GM19468 (cell line): ENCODE measurements at regions not wholly inside any gene's neighbourhood (a gene's known extent, or its start where the extent isn't known, plus 50 kb on each side); places are given as distances from the start of the nearest gene placed in this dataset.

Experiments
- ATAC-seq: cut with Tn5 transposase; IDR thresholded peaks from one replicate; pipeline ENCODE4 v1.9.1; 2021; ENCODE audit warnings: mild to moderate bottlenecking, moderate library complexity, moderate number of reproducible peaks; ENCODE audit not compliant: unreplicated experiment; ENCODE audit errors: extremely low read depth

DNA sequence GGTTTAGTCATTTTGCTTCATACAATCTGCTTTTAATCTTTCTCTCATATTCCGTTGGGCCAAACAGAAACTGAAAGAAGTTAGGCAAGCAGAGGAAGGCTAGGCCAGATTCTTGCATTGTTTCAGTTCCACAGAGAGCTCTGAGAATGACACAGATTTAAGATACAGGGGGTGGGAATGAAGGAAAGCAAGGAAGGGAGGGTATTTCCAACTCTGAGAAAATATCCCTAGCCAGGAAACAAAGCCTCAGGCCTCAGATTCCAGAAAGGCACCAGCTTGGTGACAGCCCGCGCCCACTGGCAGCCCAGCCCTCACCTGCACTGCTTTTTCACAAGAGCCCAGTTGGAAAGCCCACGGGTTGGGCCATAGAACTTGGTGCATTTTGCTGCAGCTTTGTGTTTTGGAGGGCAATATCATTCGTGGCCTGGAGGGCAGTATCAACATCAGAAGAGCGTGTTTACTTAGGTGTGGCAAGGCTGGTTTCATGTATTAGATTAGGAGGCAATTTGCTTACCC lies 63.5 kb downstream of the ENC1 start:
- peak; percentile 44 for ATAC-seq

DNA sequence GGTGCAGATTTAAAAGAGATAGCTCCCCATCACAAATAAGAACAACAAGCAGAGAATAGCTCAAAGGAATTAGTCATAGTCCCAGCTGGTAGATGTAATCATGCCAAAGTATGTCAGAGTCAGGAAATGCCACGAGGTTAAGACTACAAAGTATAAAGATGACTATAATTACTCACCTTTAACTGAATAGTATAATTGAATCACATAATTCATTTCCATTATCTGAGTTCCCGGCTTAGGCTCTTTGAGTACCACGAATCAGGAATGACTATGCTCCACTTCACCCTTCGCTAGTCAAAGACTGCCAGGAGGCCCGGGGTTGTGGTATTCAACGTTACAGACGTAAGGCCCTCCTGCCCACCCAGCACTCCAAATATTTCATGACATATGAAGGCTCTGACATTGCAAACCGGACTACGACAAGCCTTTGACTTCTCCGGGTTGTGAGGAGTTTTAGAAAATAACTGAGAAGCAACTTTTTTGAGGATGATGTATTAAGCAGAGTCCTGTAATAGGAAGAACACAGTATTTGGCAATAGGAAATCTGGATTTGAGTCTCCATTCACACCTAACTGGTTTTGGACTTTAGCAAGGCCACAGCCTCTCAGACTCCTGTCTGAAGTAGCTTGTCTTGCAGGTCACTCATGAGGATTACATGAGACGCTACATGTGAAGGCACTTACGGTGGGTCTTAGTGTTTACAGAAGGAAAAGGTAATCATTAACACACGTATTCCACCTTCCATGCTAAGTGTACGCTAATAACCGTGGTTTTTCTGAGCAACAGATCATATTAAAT lies 64.6 kb downstream of the ENC1 start:
- ATAC-seq, result no peak

DNA sequence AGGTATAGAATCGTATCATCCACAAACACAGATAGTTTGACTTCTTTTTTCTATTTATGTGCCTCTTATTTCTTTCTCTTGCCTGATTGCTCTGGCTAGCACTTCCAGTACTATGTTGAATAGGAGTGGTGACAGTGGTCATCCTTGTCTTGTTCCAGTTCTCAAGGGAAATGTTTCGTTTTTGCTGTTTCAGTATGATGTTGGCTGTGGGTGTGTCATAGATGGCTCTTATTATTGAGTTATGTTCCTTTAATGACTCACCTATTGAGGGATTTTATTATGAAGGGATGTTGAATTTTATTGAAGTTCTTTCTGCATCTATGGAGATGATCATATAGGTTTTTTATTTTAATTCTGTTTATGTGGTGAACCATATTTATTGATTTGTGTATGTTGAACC lies 70.3 kb downstream of the ENC1 start:
- no peak for ATAC-seq

DNA sequence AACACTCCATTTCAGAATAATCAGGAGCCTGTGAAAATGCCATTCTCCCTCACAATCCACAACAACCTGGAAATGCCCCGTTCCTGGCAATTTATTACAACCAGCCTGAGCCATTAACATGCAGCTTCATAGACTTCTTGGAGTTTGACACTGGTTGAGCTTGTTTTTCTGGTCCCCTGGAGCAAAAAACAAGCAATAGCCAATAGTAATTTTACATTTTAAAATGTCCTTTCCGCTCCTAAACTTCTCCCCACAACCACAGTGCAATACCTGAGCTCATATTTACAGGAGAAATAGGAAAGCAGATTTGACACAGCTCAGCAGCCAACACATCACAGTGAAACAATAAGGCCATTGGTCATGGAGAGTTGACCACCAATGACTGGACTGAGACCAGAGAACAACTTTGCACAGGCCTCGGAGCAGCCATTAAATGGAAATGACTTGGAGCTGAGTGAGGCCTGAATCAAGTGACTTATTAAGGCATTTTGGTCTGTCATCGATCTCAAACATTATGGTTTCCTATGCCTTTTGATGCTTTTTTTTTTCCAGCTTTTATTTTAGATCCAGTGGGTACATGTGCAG lies 73.0 kb downstream of the ENC1 start:
- no peak for ATAC-seq

DNA sequence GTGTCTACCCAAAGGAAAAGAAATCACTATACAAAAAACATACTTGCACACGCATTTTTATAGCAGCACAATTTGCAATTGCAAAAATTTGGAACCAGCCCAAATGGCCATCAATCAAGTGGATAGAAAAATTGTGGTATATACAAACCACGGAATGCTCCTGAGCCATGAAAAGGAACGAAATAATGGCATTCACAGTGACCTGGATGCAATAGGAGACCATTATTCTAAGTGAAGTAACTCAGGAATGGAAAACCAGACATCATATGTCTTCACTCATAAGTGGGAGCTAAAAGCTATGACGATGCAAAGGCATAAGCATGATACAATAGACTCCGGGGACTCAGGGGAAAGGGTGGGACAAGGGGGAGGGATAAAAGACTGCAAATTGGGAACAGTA lies 78.4 kb downstream of the ENC1 start:
- no peak for ATAC-seq

DNA sequence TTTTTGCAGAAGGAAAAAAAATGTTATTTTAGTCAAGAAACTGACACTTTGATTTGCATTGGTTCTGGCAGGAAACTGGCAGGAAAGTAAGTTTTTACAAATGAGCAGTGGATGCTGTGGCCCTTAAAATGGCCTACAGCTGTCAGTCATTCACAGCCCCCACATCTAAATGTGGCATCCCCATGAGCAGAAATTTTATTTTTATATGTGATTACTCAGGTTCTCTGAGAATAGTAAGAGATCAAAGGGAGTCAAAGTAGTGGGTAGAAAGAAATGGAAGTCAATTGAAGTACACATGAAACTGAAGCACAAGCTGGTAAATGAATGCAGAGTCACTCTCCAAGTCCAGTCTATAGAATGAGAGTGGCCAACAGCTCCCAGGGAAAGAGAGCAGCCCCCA lies 80.3 kb downstream of the ENC1 start:
- ATAC-seq, result no peak

- ATAC-seq, result no peak
Observed at GRCh38 chr5:74556631-74557595, 83.6 kb downstream of the ENC1 start.

DNA sequence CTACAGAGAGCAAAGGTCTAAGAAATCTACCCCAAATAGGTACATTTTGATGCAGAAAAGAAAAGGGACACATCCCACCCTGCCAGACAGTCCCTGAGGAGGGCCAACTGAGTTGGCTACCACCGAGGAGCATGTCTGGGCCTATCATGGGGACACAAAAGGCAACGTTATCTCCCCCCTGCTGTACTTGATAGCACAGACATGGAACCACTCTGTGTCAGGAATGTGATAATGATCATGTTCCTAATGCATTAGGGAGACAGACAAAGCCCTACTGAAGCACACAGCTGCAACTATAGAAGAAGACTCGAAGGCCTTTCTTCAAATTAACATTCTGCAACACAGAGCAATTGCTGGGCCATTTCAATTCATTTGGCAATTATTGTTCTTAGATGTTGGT lies 84.5 kb downstream of the ENC1 start:
- no peak for ATAC-seq

DNA sequence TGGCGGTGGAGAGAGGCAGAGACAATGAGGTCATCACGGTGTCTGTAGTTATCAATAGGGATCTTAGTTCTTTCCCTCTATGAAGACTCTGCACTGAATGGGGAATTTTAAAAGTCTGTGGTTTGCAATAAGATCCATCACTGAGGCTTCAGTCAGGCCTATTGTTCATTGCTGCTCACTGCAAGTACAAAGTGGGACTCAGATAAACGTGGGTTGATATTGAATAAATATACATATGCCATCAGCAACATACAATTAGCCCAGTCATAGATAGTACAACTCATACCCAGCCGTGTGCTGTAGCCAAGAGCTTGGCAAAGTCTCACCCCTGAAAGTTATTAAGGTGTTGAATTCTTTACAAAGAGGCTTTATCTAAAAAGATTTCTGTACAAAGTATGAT lies 88.4 kb downstream of the ENC1 start:
- ATAC-seq, result no peak

DNA sequence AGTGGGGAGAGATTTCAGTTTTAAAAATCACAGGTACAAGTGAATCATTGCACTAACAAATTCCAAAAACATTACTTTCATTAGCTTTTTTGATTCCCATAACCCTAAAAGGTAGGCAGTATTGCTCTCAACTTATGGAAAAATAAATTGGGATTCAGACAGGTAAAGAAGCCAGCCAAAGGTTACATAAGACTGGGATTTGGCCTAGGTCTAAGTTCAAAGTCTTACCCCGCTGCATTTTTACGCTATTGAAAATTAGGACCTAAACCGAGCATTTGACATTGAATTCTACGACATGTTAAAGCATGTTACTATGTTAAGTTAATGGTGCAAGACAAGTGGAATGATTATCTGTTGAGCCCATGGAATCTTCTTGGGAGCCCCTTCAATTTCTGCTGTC lies 89.6 kb downstream of the ENC1 start:
- ATAC-seq, result no peak

GRCh38 chr5:74549384-74549783 lies 91.1 kb downstream of the ENC1 start:
- ATAC-seq, result no peak

DNA sequence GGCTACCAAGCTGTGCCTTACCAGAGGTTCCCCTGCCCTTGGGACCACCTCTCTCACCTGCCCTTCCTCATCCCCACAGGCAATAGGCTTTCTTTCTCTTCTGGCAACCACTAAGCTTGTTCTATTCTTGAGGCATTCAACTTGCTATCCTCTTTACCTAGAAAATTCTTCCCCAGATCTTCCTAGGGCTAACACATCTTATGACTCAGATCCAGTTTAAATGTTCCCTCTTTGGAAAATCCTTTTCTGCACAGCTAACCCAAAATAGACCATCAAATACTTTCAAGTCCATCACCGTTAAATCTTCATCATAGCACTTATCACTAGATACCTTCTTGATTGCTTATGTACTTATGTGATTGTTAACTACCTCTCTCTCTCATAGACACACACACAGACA lies 93.7 kb downstream of the ENC1 start:
- no peak for ATAC-seq

DNA sequence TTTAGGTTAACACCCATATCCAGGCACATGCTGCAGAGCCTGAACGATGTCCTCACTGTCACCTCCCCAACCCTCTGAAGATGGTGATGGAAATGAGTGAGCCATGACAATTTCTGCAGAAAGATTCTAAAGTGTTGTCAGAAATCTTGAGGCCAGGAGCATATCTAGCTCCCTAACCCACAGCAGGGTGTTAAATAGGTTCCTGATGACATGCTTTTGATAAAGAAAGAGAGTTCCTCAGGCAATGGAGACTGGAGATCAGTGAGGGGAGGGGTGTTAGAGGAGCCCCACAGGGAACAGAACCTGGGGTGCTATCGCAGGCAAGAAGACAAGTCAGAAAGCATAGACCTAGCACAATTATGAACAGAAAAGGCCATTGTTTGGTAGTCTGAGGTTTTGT lies 95.7 kb downstream of the ENC1 start:
- ATAC-seq, result no peak

- ATAC-seq, result no peak
Observed at GRCh38 chr5:74543162-74543995, 97.1 kb downstream of the ENC1 start.

- no peak for ATAC-seq
Observed at GRCh38 chr5:74542482-74542881, 98.0 kb downstream of the ENC1 start.

GRCh38 chr5:74541381-74541781 lies 99.1 kb downstream of the ENC1 start:
- no peak for ATAC-seq

DNA sequence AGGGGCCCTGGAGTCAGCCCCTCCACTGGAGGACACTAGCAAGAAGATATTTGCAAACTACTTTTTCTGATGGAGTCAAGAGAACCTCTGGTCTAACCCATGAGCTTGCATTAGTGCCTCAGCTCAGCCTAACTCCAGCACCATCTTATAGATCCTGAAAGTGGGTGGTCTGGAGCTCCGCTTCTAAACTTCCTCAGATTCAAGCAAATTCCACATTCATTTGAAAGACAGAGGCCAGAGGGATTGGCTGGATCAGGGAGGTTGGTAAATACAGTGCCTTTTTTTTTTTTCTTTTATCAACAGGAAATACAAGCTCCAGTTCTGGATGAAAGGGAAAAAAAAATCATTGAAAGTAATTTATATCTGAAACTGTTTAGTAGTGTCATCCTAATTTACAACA lies 99.9 kb downstream of the ENC1 start:
- ATAC-seq, result no peak

DNA sequence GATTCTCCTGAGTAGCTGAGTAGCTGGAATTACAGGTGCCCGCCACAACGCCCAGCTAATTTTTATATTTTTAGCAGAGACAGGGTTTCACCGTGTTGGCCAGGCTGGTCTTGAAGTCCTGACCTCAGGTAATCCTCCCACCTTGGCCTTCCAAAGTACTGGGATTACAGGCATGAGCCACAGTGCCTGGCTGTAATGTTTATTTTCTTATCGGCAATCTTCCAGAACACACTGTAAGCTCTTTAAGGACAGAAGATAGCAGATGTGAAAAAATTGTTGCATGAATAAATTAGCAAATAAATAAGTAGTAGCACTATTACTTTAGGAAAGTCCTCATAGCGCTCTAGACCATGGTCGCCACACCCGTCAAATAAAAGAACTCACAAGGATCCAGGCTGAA lies 100.5 kb downstream of the ENC1 start:
- ATAC-seq, result no peak

GRCh38 chr5:74538206-74538661 lies 102.3 kb downstream of the ENC1 start:
- no peak for ATAC-seq

DNA sequence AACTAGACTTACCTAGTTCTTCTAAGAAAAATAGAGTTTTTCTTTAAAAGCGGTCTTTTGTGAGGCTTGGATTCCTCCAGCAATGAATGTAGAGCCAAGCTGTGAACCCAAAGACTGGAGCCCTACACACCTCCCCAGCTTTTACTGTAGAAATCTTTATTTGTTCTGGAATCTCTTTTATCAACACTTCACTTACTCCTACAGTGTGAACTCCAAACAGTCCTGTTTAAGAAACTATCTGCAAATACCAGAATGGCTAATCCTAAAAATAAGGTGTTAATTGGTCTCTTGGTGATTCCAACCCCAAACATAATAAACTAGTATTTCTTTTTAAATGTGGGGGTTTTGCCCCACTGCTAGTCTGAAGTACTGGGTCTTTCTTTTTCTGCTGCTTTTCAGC lies 103.9 kb downstream of the ENC1 start:
- no peak for ATAC-seq
